Activated CD8-positive, alpha-beta memory T cell treated with anti-CD3 and anti-CD28 coated beads, Interleukin-2, amount 10 ng/mL, durations not matched to agents 7 days and 5 days (primary cell): ENCODE measurements at regions not wholly inside any gene's neighbourhood (a gene's known extent, or its start where the extent isn't known, plus 50 kb on each side); places are given as distances from the start of the nearest gene placed in this dataset.

ENCODE experiments used
- ATAC-seq: fragments of 150-1000 bp; cut with Tn5 transposase; one replicate; pipeline ENCODE4 v1.10.0; 2021; ENCODE audit warnings: moderate library complexity
- CTCF ChIA-PET: fragments of 350-600 bp; sonication (Branson Sonifier 250); formaldehyde crosslinking; loops from one replicate; lab custom pipeline; 2021; ENCODE audit warnings: antibody characterized with exemption; lab: Charles Lee
- DNase-seq: peaks from one replicate; pipeline ENCODE4 v3.0.0-alpha.2; 2020
- H3K27ac Mint-ChIP-seq: one replicate; pipeline ENCODE4 v1.8.0; 2021; ENCODE audit warnings: mild to moderate bottlenecking, mixed read lengths
- H3K27me3 Mint-ChIP-seq: one replicate; pipeline ENCODE4 v1.8.0; 2021; ENCODE audit warnings: mixed read lengths
- H3K36me3 Mint-ChIP-seq: one replicate; pipeline ENCODE4 v1.8.0; 2021; ENCODE audit warnings: mild to moderate bottlenecking, mixed read lengths
- H3K4me1 Mint-ChIP-seq: one replicate; pipeline ENCODE4 v1.8.0; 2021; ENCODE audit warnings: mixed read lengths
- H3K4me3 Mint-ChIP-seq: one replicate; pipeline ENCODE4 v1.8.0; 2021; ENCODE audit warnings: mild to moderate bottlenecking, moderate library complexity, mixed read lengths
- H3K9me3 Mint-ChIP-seq: one replicate; pipeline ENCODE4 v1.8.0; 2022; ENCODE audit warnings: low read depth, mixed read lengths

GRCh38 chr17:13918247-13918646, 151.1 kb upstream of the COX10 start:
- CTCF ChIA-PET: no interaction called here
- H3K9me3 Mint-ChIP-seq: no peaks in the 10 kb centered on the region
- no peak overlapping the region for H3K4me3 Mint-ChIP-seq
- no peaks in the 10 kb centered on the region for H3K36me3 Mint-ChIP-seq
- DNase-seq: no peak
- no peaks in the 10 kb centered on the region for H3K4me1 Mint-ChIP-seq
- no peak for ATAC-seq
- H3K27me3 Mint-ChIP-seq: no peaks in the 10 kb centered on the region
- no peak overlapping the region for H3K27ac Mint-ChIP-seq

DNA sequence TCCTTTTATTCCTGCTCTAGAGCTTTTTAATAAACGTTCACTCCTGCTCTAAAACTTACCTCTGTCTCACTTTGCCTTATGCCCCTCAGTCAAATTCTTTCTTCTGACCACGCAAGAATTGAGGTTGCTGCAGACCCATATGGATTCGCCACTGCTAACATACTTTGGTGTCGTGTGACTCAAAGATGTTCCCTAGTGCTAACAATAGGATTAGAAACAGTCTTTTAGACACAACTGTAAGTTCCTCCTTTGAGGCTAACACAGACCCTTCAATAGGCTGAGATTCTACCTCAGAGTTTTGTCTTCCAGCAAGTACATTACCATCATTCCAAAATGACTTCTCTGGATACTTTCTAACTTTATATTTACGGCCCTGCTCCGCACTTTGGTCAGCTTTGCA, 149.5 kb upstream of the COX10 start:
- CTCF ChIA-PET: no interaction called here

DNA sequence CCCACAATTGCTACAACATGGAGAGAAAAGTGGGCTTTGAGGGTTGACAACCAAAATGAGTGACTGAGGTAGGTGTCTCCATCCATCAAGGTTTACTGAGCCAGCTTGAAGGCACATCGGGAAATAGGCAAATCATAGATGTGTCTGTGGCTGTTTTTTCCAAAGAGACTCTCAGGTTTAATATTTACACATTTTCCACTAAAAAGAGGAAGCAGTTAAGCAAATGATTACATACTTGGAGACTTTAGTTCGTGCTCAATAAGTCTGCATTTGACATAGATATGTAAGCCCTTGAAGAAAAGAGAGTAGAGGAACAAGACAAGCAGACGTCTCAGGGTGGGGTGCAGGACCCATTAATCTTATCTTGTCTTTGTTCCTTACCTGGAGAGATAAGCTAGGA, 148.9 kb upstream of the COX10 start:
- H3K27me3 Mint-ChIP-seq: no peaks in the 10 kb centered on the region
- no peaks in the 10 kb centered on the region for H3K36me3 Mint-ChIP-seq
- H3K4me1 Mint-ChIP-seq: no peaks in the 10 kb centered on the region
- CTCF ChIA-PET: no interaction called here
- no peak for ATAC-seq
- H3K27ac Mint-ChIP-seq: no peak overlapping the region
- H3K4me3 Mint-ChIP-seq: no peak overlapping the region
- DNase-seq: no peak
- H3K9me3 Mint-ChIP-seq: no peaks in the 10 kb centered on the region

More for the DNA sequence above, 149.5 kb upstream of the COX10 start:
- Mint-ChIP-seq H3K4me3 (no peak overlapping the region), H3K27ac (no peak overlapping the region), H3K27me3 (no peaks in the 10 kb centered on the region), H3K4me1 (no peaks in the 10 kb centered on the region), H3K9me3 (no peaks in the 10 kb centered on the region), H3K36me3 (no peaks in the 10 kb centered on the region)
- ATAC-seq (no peak), DNase-seq (no peak)

DNA sequence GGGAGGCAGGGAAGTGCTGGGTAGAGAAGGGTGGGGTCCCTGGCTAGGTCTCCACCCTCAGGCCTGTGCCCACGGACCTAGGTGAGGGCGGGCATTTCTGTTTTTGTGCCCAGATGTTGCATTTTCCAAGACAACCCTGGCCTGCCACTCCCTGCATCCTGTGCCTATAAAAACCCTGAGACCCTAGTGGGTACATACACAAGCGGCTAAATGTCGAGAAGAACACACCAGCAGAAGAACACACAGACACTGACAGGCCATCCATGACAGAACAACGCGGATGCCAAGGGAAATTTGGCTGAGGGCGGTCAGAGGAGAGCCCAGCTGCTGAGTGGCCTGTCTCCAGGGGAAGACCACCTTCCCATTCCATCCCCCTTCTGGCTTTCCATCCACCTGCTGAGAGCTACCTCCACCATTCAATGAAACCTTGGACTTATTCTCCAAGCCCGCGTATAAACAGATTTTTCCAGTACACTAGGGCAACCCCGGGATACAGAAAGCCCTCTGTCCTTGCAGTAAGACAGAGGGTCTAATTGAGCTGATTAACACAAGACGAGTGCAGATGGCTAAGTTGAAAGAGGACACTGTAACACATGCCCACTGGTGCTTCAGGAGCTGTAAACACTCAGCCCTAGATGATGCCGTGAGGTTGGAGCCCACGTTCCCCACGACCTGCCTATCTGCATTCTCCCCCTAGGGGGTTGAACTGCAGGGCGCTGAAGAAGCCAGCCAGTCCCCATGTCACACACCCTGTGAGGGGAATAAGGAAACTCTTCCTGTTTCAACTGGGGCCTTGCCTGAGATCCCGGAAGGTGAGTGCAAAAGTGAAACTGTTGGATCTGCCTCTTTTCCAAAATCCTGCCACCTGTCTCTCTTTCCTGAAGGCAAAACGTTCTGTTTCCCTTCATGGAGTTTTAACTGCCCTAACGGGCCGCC, 147.2 kb upstream of the COX10 start:
- CTCF ChIA-PET: no interaction called here
- DNase-seq (no peak), ATAC-seq (no peak)
- Mint-ChIP-seq H3K9me3 (no peaks in the 10 kb centered on the region), H3K27ac (no peak overlapping the region), H3K4me1 (no peaks in the 10 kb centered on the region), H3K36me3 (no peaks in the 10 kb centered on the region), H3K27me3 (no peaks in the 10 kb centered on the region), H3K4me3 (no peak overlapping the region)

GRCh38 chr17:13922885-13923284, 146.4 kb upstream of the COX10 start:
- Mint-ChIP-seq H3K27me3 (no peaks in the 10 kb centered on the region), H3K27ac (no peak overlapping the region), H3K36me3 (no peaks in the 10 kb centered on the region), H3K4me1 (no peaks in the 10 kb centered on the region), H3K4me3 (no peak overlapping the region), H3K9me3 (no peaks in the 10 kb centered on the region)
- ATAC-seq (no peak), DNase-seq (no peak)
- CTCF ChIA-PET: no interaction called here

- ATAC-seq: no peak
- Mint-ChIP-seq H3K9me3 (peaks cover 1% of the 10 kb centered on the region), H3K4me3 (no peak overlapping the region), H3K27ac (no peak overlapping the region), H3K27me3 (no peaks in the 10 kb centered on the region), H3K36me3 (no peaks in the 10 kb centered on the region), H3K4me1 (no peaks in the 10 kb centered on the region)
- CTCF ChIA-PET: interaction anchor here (1.0 kb wide), 1 partner anchor 10 kb away, joined by 3 read pairs; no protein-coding TSS in a partner anchor
- DNase-seq: no peak
Observed at GRCh38 chr17:13925579-13925978, 143.7 kb upstream of the COX10 start.

DNA sequence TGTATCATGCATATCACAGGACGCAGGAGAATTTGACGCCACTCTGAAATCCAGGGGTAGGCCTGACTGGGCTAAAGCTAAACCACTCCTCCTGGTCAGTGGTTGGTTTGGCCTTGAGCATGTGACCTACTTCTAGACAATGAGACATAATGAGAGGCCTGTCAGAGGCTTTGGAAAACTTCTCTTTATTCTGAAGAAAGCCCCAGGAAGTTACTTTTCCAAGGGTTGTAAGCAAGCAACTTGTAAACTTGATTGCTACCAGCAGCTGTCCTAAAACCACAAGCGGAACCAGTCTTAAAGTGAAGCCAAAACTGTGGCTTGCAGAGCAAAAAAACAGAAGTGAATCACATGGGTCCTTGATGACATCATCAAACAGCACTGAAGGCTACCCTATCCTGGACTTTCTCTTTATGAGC, 138.2 kb upstream of the COX10 start:
- no peak for DNase-seq
- ATAC-seq: no peak
- Mint-ChIP-seq H3K36me3 (peaks cover 6% of the 10 kb centered on the region), H3K27ac (no peak overlapping the region), H3K27me3 (no peaks in the 10 kb centered on the region), H3K4me3 (no peak overlapping the region), H3K9me3 (peaks cover 2% of the 10 kb centered on the region), H3K4me1 (no peaks in the 10 kb centered on the region)
- CTCF ChIA-PET: no interaction called here

DNA sequence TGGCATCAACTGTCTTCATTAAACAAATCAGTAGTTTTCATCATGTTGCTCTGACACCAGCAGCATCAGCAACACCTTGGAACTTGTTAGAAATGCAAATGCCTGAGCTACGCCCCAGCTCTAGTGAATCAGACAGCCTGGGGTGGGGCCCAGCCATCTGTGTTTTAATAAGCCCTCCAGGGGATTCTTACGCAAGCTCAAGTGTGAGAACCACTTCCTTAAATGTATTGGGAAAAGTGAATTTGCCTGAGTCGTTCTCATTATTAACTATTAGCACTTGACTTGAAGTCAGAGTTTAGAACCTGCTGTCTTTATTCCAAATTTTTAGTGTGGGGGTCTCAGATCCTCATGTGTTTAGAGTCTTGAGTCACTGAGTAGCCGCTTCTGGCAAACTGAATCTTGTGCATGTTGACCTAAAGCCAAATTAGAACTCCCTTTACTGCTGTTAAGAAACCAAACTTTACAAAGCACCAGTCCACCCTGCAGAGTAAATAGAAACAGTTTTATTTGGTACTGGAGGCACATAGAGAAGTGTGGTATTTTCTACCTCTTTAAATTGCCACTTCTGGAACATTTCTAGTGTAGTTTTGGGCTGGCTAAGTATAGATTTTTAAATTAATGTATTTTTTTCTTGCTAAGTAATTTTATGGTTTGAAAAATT, 137.4 kb upstream of the COX10 start:
- DNase-seq: no peak
- Mint-ChIP-seq H3K36me3 (peaks cover 6% of the 10 kb centered on the region), H3K27me3 (no peaks in the 10 kb centered on the region), H3K27ac (no peak overlapping the region), H3K4me3 (no peak overlapping the region), H3K9me3 (peaks cover 2% of the 10 kb centered on the region), H3K4me1 (no peaks in the 10 kb centered on the region)
- ATAC-seq: no peak
- CTCF ChIA-PET: no interaction called here

DNA sequence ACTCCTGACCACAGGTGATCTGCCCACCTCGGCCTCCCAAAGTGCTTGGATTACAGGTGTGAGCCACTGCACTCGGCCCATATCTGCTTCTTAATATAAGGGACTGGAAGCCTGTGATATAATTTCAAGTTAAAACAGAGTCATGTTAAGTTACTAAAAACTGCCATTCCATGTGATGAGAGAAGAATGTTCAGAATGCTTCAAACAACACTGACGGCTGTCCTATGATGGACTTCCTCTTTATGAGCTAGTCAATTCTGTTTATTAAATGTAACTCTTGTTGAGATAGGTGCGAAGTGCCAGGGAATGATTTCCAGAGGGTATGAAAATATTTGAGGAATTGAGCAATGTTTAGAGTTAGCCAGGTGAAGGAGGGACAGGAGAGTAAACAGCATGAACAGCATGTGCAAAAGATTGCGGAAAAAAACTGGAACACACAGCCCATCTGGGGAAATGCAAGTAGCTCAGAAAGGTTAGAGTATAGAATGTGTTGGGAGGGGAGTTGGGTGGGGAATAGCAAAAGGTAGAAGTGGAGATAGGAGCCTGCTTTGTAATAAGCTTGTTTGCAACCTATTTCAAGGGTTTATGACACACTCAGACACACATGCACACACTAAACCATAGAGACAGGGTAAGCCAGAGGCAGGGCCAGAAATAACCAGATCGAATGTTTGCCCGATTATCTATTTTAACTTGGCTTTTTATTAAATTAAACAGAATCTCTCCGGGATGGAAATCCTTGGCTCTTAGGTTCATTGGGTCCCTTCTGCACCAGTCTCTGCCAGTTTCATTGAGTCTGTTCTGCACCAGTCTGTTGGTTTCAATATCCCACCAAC, 135.6 kb upstream of the COX10 start:
- Mint-ChIP-seq H3K27me3 (no peaks in the 10 kb centered on the region), H3K36me3 (peaks cover 6% of the 10 kb centered on the region), H3K9me3 (peaks cover 2% of the 10 kb centered on the region), H3K4me3 (no peak overlapping the region), H3K27ac (no peak overlapping the region), H3K4me1 (no peaks in the 10 kb centered on the region)
- ATAC-seq: no peak
- DNase-seq: no peak
- CTCF ChIA-PET: no interaction called here

- H3K9me3 Mint-ChIP-seq: no peaks in the 10 kb centered on the region
- peaks cover 6% of the 10 kb centered on the region for H3K36me3 Mint-ChIP-seq
- CTCF ChIA-PET: no interaction called here
- no peaks in the 10 kb centered on the region for H3K4me1 Mint-ChIP-seq
- H3K27me3 Mint-ChIP-seq: no peaks in the 10 kb centered on the region
- no peak for ATAC-seq
- H3K4me3 Mint-ChIP-seq: no peak overlapping the region
- H3K27ac Mint-ChIP-seq: no peak overlapping the region
- no peak for DNase-seq
Observed at GRCh38 chr17:13939222-13939621, 130.1 kb upstream of the COX10 start.

- no peaks in the 10 kb centered on the region for H3K27me3 Mint-ChIP-seq
- H3K27ac Mint-ChIP-seq: no peak overlapping the region
- no peak for ATAC-seq
- no peaks in the 10 kb centered on the region for H3K9me3 Mint-ChIP-seq
- CTCF ChIA-PET: interaction anchor here (1.5 kb wide), 1 partner anchor 9 kb away, joined by 3 read pairs; no protein-coding TSS in a partner anchor
- no peak overlapping the region for H3K4me3 Mint-ChIP-seq
- H3K36me3 Mint-ChIP-seq: peaks cover 6% of the 10 kb centered on the region
- no peak for DNase-seq
- no peaks in the 10 kb centered on the region for H3K4me1 Mint-ChIP-seq
Observed at GRCh38 chr17:13940858-13941665, 128.2 kb upstream of the COX10 start.

- H3K4me1 Mint-ChIP-seq: no peaks in the 10 kb centered on the region
- no peaks in the 10 kb centered on the region for H3K27me3 Mint-ChIP-seq
- H3K36me3 Mint-ChIP-seq: peaks cover 6% of the 10 kb centered on the region
- CTCF ChIA-PET: interaction anchor here (1.5 kb wide), 1 partner anchor 8 kb away, joined by 3 read pairs; no protein-coding TSS in a partner anchor
- DNase-seq: no peak
- no peak for ATAC-seq
- H3K27ac Mint-ChIP-seq: no peak overlapping the region
- no peaks in the 10 kb centered on the region for H3K9me3 Mint-ChIP-seq
- no peak overlapping the region for H3K4me3 Mint-ChIP-seq
Observed at GRCh38 chr17:13941781-13942180, 127.5 kb upstream of the COX10 start.

DNA sequence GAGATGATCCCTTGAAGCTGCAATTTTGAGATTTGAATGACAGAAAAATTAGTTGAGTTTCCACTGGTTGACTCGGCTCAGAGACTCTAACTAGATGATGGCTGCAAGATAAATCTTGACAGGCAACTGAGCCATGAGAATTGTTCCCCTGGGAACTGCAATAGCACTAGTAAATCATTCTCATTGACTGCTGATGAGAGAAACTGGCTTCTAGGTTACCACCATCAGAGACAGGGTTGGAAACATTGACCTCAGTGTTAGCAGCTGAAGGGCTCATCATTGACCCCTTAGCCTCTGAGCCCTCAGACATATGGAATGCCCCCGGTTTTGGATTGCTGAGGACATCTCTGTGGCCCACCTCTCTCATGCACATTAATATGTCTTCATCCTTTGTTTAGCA, 125.4 kb upstream of the COX10 start:
- CTCF ChIA-PET: no interaction called here
- H3K27ac Mint-ChIP-seq: no peak overlapping the region
- no peaks in the 10 kb centered on the region for H3K9me3 Mint-ChIP-seq
- DNase-seq (no peak), ATAC-seq (no peak)
- H3K36me3 Mint-ChIP-seq: peaks cover 6% of the 10 kb centered on the region
- H3K27me3 Mint-ChIP-seq: no peaks in the 10 kb centered on the region
- no peaks in the 10 kb centered on the region for H3K4me1 Mint-ChIP-seq
- H3K4me3 Mint-ChIP-seq: no peak overlapping the region
